Mesenchymal stem cell (in vitro differentiated cells and primary cell): ENCODE measurements at regions not wholly inside any gene's neighbourhood (a gene's known extent, or its start where the extent isn't known, plus 50 kb on each side); places are given as distances from the start of the nearest gene placed in this dataset.
A peak's percentile ranks its signal among the peaks of the same experiment; 100 is the strongest.

ENCODE experiments used
- DNase-seq: peaks from one replicate; pipeline ENCODE4 v3.0.0-alpha.2; 2013
- H2AFZ ChIP-seq: one replicate; pipeline ENCODE4 v1.6.1; 2013; ENCODE audit warnings: low read depth, mild to moderate bottlenecking, control low read depth, inconsistent platforms, low read length, moderate library complexity
- H2AK5ac ChIP-seq: 2 replicates; pipeline ENCODE4 v1.6.1; 2013; ENCODE audit warnings: low read length, moderate library complexity, mild to moderate bottlenecking, inconsistent platforms; ENCODE audit not compliant: severe bottlenecking
- H2BK120ac ChIP-seq: one replicate; pipeline ENCODE4 v1.6.1; 2013; ENCODE audit warnings: low read depth, mild to moderate bottlenecking, inconsistent platforms, low read length, moderate library complexity
- H2BK12ac ChIP-seq, 2 experiments: one replicate each; pipeline ENCODE4 v1.6.1; 2013; ENCODE audit warnings: inconsistent platforms in 2 of 2, low read length in 2 of 2, mild to moderate bottlenecking in 2 of 2, moderate library complexity in 2 of 2, control low read depth in 1 of 2
- H2BK15ac ChIP-seq: one replicate; pipeline ENCODE4 v1.6.1; 2013; ENCODE audit warnings: mild to moderate bottlenecking, low read depth, inconsistent platforms; ENCODE audit not compliant: poor library complexity, severe bottlenecking
- H2BK5ac ChIP-seq: 2 replicates; pipeline ENCODE4 v1.6.1; 2013; ENCODE audit warnings: low read depth, mild to moderate bottlenecking, low read length, control low read depth, inconsistent platforms; ENCODE audit not compliant: poor library complexity, severe bottlenecking
- H3K14ac ChIP-seq, 2 experiments: one replicate each; pipeline ENCODE4 v1.6.1; 2013; ENCODE audit warnings: inconsistent platforms in 2 of 2, low read length in 2 of 2, control low read depth in 1 of 2, mild to moderate bottlenecking in 1 of 2, moderate library complexity in 1 of 2
- H3K18ac ChIP-seq, 2 experiments: one replicate each; pipeline ENCODE4 v1.6.1; 2013; ENCODE audit warnings: inconsistent platforms in 2 of 2, low read length in 2 of 2, control low read depth in 1 of 2, low read depth in 1 of 2, mild to moderate bottlenecking in 1 of 2
- H3K23ac ChIP-seq, 2 experiments: one replicate each; pipeline ENCODE4 v1.6.1; 2013; ENCODE audit warnings: inconsistent platforms in 2 of 2, low read length in 2 of 2, mild to moderate bottlenecking in 2 of 2, moderate library complexity in 2 of 2, control low read depth in 1 of 2
- H3K27ac ChIP-seq: 2 replicates; pipeline ENCODE4 v1.5.1; 2013; ENCODE audit warnings: mild to moderate bottlenecking, moderate library complexity, low read length, control low read depth, inconsistent platforms; ENCODE audit not compliant: poor library complexity, severe bottlenecking
- H3K27me3 ChIP-seq, 2 experiments: 2 replicates each; pipeline versions ENCODE4 v1.6.1 to v1.7.0; 2013; ENCODE audit warnings: low read length in 2 of 2, mild to moderate bottlenecking in 2 of 2, moderate library complexity in 2 of 2, control low read depth in 1 of 2, inconsistent platforms in 1 of 2; ENCODE audit not compliant: control insufficient read depth in 1 of 2, insufficient read depth in 1 of 2
- H3K36me3 ChIP-seq, 2 experiments: 2 replicates each; pipeline versions ENCODE4 v1.6.1 to v1.7.0; 2013; ENCODE audit warnings: low read length in 2 of 2, control low read depth in 1 of 2, inconsistent platforms in 1 of 2, low read depth in 1 of 2, mild to moderate bottlenecking in 1 of 2; ENCODE audit not compliant: insufficient read depth in 2 of 2, control insufficient read depth in 1 of 2
- H3K4ac ChIP-seq, 2 experiments: one replicate each; pipeline ENCODE4 v1.6.1; 2013; ENCODE audit warnings: inconsistent platforms in 2 of 2, low read length in 2 of 2, mild to moderate bottlenecking in 2 of 2, moderate library complexity in 2 of 2, control low read depth in 1 of 2, low read depth in 1 of 2
- H3K4me1 ChIP-seq: 2 replicates; pipeline ENCODE4 v1.6.1; 2013; ENCODE audit warnings: low read depth, low read length, control low read depth; ENCODE audit not compliant: control insufficient read depth, insufficient read depth
- H3K4me2 ChIP-seq: 2 replicates; pipeline ENCODE4 v1.6.1; 2013; ENCODE audit warnings: low read length, mild to moderate bottlenecking, inconsistent platforms; ENCODE audit not compliant: poor library complexity, severe bottlenecking
- H3K4me3 ChIP-seq, 2 experiments: 2 replicates each; pipeline versions ENCODE4 v1.5.1 to v1.7.0; 2013; ENCODE audit warnings: low read length in 2 of 2, mild to moderate bottlenecking in 2 of 2, control low read depth in 1 of 2, low read depth in 1 of 2; ENCODE audit not compliant: insufficient read depth in 1 of 2
- H3K79me1 ChIP-seq: replicated peaks from 2 replicates; pipeline ENCODE4 v1.6.1; 2013; ENCODE audit warnings: mild to moderate bottlenecking, control low read depth, low read length, inconsistent platforms; ENCODE audit not compliant: poor library complexity, severe bottlenecking
- H3K9ac ChIP-seq: 2 replicates; pipeline ENCODE4 v1.7.0; 2013; ENCODE audit warnings: mild to moderate bottlenecking, low read length, moderate library complexity
- H3K9me3 ChIP-seq: 2 replicates; pipeline ENCODE4 v1.7.0; 2013; ENCODE audit warnings: mild to moderate bottlenecking, low read length; ENCODE audit not compliant: control insufficient read depth
- H4K8ac ChIP-seq: one replicate; pipeline ENCODE4 v1.6.1; 2013; ENCODE audit warnings: inconsistent platforms, mild to moderate bottlenecking, low read length, moderate library complexity
- H4K91ac ChIP-seq: one replicate; pipeline ENCODE4 v1.6.1; 2013; ENCODE audit warnings: mild to moderate bottlenecking, low read length, inconsistent platforms
- WGBS: methylation state at CpG from one replicate; pipeline ENCODE4 v1.1.7; 2013; ENCODE audit warnings: mixed read lengths; 5-methylcytosine and 5-hydroxymethylcytosine counted together

DNA sequence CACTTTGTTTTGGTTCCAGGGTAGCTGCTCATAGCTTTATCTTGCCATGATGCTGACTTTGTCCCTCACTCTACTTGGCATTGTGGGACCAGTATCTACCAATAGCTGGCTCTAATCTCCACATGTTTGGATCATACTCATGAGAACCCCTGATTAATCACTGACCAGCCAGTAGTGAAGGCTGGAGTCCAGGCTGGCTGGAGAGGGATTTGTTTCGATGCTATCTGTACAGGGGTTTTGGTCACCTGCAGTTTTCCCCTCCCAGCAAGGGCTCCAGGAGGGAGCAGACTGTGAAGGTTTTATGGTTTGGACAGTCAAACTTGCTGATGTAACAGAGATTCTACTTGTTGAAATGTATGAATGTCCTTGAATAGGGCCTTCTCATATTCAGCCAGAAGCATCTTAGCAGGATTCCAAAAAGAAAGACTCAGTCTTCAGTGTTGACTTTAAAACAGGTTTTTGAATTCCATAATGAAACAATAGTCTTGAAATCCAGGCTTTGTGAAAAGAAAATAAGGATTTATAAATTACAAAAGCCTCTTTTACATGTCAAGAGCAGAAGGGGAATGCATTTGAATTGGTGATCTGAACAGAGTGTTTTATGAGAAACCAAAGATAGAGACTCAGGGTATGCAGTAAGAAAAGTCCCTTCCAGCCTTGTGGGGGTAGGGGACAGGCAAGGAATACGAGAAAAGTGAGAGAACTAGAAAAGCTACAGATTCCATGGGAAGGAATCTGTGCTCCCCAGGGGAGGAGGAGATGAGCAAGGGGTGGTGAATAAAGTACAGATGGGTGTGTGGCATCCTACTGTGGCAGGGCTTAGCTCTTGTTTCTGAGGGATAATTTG is 103.1 kb upstream of the SHISA3 start:
- Histone ChIP-seq H3K9ac (no peak overlapping the region), H3K4me3 (no peak overlapping the region), H2AK5ac (no peak overlapping the region), H3K36me3 (no peaks in the 10 kb centered on the region), H3K18ac (no peak overlapping the region), H3K14ac (no peak overlapping the region), H3K23ac (no peak overlapping the region), H2BK12ac (no peak overlapping the region), H3K4ac (no peak overlapping the region), H2AFZ (no peak overlapping the region), H4K91ac (no peak overlapping the region), H4K8ac (no peak overlapping the region), H3K4me2 (no peak overlapping the region), H2BK15ac (no peak overlapping the region), H3K79me1 (no peaks in the 10 kb centered on the region), H3K27me3 (no peaks in the 10 kb centered on the region), H3K9me3 (no peaks in the 10 kb centered on the region), H3K4me1 (no peaks in the 10 kb centered on the region), H3K27ac (no peak overlapping the region), H2BK120ac (no peak overlapping the region), H2BK5ac (no peak overlapping the region)
- no peak for DNase-seq
- WGBS = 25% methylated on average over 2 of the region's 2 CpGs

DNA sequence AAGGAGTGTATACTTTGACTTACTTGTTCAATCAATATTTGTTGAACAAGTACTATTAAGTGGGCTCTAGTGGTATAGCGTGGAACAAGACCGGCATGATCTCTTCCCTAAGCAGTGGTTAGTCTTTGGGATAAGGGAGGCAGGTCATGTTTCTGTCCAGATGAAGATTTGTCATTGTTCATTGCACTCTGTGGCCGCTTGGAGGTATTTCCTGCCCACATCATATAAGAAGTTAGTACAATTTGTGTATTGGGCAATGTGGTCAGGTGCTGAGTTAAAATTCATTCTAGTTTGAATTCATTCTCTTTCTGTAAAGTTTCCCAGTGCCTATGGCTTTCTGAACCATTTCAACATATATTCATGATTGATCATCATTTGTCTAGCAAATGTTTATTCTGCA is 101.1 kb upstream of the SHISA3 start:
- DNase-seq = no peak
- no peak overlapping the region for H3K14ac ChIP-seq
- no peak overlapping the region for H4K91ac ChIP-seq
- no peak overlapping the region for H3K23ac ChIP-seq
- no peaks in the 10 kb centered on the region for H3K36me3 ChIP-seq
- no peak overlapping the region for H3K18ac ChIP-seq
- H3K9me3 ChIP-seq = no peaks in the 10 kb centered on the region
- no peak overlapping the region for H3K4me2 ChIP-seq
- no peak overlapping the region for H2BK12ac ChIP-seq
- H3K4me1 ChIP-seq = no peaks in the 10 kb centered on the region
- no peak overlapping the region for H2AFZ ChIP-seq
- no peak overlapping the region for H2BK15ac ChIP-seq
- H3K4me3 ChIP-seq = no peak overlapping the region
- no peak overlapping the region for H4K8ac ChIP-seq
- H2BK5ac ChIP-seq = no peak overlapping the region
- H2BK120ac ChIP-seq = no peak overlapping the region
- 96% methylated on average over 2 of the region's 3 CpGs for WGBS
- no peak overlapping the region for H3K27ac ChIP-seq
- H3K4ac ChIP-seq = no peak overlapping the region
- no peaks in the 10 kb centered on the region for H3K79me1 ChIP-seq
- H2AK5ac ChIP-seq = no peak overlapping the region
- H3K27me3 ChIP-seq = peaks cover 3 to 8% of the 10 kb centered on the region in 2 experiments
- no peak overlapping the region for H3K9ac ChIP-seq

GRCh38 chr4:42302348-42302747 is 94.9 kb upstream of the SHISA3 start:
- peaks cover 3 to 8% of the 10 kb centered on the region in 2 experiments for H3K27me3 ChIP-seq
- no peak overlapping the region for H3K4ac ChIP-seq
- no peak overlapping the region for H3K4me2 ChIP-seq
- no peak overlapping the region for H3K9ac ChIP-seq
- no peak overlapping the region for H2BK15ac ChIP-seq
- no peak overlapping the region for H3K18ac ChIP-seq
- no peak overlapping the region for H3K4me3 ChIP-seq
- H4K91ac ChIP-seq = no peak overlapping the region
- no peaks in the 10 kb centered on the region for H3K9me3 ChIP-seq
- H3K36me3 ChIP-seq = no peaks in the 10 kb centered on the region
- H2BK5ac ChIP-seq = no peak overlapping the region
- no peak overlapping the region for H2BK12ac ChIP-seq
- WGBS = 26% methylated on average over 3 of the region's 4 CpGs
- H3K27ac ChIP-seq = no peak overlapping the region
- H2AFZ ChIP-seq = no peak overlapping the region
- peaks cover 3% of the 10 kb centered on the region for H3K4me1 ChIP-seq
- no peak overlapping the region for H3K23ac ChIP-seq
- H2AK5ac ChIP-seq = no peak overlapping the region
- H2BK120ac ChIP-seq = no peak overlapping the region
- no peak overlapping the region for H4K8ac ChIP-seq
- H3K14ac ChIP-seq = no peak overlapping the region
- H3K79me1 ChIP-seq = no peaks in the 10 kb centered on the region
- DNase-seq = peak; percentile 32

DNA sequence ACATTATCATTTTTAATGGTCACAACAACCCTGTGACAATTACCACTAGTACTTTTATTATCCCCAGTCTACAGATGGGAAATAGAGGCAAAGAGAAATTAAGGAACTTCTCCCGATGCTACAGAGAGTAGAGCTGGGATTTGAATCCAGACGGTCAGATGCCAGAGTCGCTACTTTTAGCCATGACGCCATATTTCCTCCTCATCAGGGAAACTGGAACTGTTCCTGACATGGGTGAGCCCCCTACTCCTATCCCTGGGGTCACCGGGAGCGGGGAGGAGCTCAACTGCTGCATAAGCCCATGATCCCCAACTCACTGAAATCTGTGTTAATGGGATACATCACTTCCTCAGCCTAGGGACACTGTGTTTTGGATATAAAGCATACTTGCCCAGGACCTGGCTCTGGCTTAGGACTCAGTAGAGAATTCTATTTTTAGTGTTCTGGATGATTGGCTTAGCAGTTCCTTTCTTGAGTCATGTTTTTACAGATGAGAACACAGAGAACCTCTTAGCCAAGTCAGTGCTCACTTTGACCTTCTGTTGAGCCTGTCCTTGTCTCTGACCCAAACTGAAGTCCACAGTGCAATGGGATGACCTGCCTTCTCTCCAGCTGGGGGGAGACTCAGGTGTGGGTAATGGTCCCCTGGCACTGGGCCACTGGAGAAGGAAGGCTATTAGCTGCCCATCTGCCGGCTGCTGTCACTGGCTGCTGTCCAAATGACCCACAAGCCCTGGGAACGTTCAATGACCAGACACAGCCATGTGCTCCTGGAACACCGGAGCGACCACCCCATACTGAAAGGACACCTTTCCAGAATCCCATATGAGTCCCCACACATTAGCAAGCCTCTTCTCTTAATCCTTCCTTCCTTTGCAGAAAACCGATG is 90.8 kb upstream of the SHISA3 start:
- DNase-seq = no peak
- Histone ChIP-seq H3K27me3 (no peaks in the 10 kb centered on the region), H3K79me1 (no peaks in the 10 kb centered on the region), H3K14ac (no peak overlapping the region), H3K4me1 (peaks cover 3% of the 10 kb centered on the region), H2AFZ (no peak overlapping the region), H3K4me2 (no peak overlapping the region), H3K4me3 (no peak overlapping the region), H3K23ac (no peak overlapping the region), H3K4ac (no peak overlapping the region), H2BK5ac (no peak overlapping the region), H4K8ac (no peak overlapping the region), H2BK120ac (no peak overlapping the region), H3K36me3 (no peaks in the 10 kb centered on the region), H3K27ac (no peak overlapping the region), H3K18ac (no peak overlapping the region), H4K91ac (no peak overlapping the region), H2AK5ac (no peak overlapping the region), H2BK12ac (no peak overlapping the region), H3K9me3 (no peaks in the 10 kb centered on the region), H3K9ac (no peak overlapping the region), H2BK15ac (no peak overlapping the region)
- 96% methylated on average over 10 of the region's 11 CpGs for WGBS
